ENCODE measurements at regions not wholly inside any gene's neighbourhood (a gene's known extent, or its start where the extent isn't known, plus 50 kb on each side); places are given as distances from the start of the nearest gene placed in this dataset.

DNA sequence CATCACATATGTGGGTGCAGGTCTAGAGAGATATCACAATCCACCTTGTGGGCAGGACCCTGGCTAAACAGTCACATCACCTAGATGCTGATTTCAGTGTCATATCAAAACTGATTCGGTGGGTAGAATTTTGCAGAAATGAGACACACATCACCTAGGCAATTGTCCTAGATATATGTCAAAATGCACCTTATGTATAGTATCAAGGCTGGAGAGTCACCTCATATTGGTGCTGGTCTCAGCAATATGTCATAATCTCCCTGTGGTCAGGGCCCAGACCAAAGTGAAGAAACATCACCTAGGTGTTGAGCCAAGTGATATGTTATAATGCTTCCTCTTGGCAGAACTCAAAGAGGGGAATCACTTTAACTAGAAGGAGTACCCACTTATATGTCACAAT is 905.0 kb upstream of the AMELY start:
- Histone ChIP-seq H3K36me3 (ENCODE audit: insufficient read depth, low read length) (no peaks in the 10 kb centered on the region), H3K27ac (ENCODE audit: low read depth in 1 of 2, low read length in 2 of 2) (no peak overlapping the region), H3K4me3 (ENCODE audit: low read length) (no peak overlapping the region), H3K27me3 (ENCODE audit: control insufficient read depth in 1 of 2, insufficient read depth in 2 of 2, low read length in 2 of 2) (no peaks in the 10 kb centered on the region), H3K9me3 (ENCODE audit: control insufficient read depth in 1 of 2, insufficient read depth in 1 of 2, low read length in 2 of 2) (no peaks in the 10 kb centered on the region), H3K4me1 (ENCODE audit: insufficient read depth, low read length) (no peaks in the 10 kb centered on the region)
- TF ChIP-seq, protein P1, sequence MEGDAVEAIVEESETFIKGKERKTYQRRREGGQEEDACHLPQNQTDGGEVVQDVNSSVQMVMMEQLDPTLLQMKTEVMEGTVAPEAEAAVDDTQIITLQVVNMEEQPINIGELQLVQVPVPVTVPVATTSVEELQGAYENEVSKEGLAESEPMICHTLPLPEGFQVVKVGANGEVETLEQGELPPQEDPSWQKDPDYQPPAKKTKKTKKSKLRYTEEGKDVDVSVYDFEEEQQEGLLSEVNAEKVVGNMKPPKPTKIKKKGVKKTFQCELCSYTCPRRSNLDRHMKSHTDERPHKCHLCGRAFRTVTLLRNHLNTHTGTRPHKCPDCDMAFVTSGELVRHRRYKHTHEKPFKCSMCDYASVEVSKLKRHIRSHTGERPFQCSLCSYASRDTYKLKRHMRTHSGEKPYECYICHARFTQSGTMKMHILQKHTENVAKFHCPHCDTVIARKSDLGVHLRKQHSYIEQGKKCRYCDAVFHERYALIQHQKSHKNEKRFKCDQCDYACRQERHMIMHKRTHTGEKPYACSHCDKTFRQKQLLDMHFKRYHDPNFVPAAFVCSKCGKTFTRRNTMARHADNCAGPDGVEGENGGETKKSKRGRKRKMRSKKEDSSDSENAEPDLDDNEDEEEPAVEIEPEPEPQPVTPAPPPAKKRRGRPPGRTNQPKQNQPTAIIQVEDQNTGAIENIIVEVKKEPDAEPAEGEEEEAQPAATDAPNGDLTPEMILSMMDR (IDR thresholded peaks at IDR 0.05), result no peak
- ChIA-PET CTCF (no interaction called here), POLR2A (no interaction called here)
- Mint-ChIP-seq H3K27ac (no peak overlapping the region), H3K4me3 (no peak overlapping the region), H3K9me3 (no peaks in the 10 kb centered on the region), H3K27me3 (no peaks in the 10 kb centered on the region), H3K4me1 (ENCODE audit: low read depth) (no peaks in the 10 kb centered on the region), H3K36me3 (ENCODE audit: low read depth) (no peaks in the 10 kb centered on the region)
- no peak for ATAC-seq (ENCODE audit: poor library complexity)
- DNase-seq, result no peak
- intact Hi-C loops (cut with DNase I, micrococcal nuclease), result no loop called here

DNA sequence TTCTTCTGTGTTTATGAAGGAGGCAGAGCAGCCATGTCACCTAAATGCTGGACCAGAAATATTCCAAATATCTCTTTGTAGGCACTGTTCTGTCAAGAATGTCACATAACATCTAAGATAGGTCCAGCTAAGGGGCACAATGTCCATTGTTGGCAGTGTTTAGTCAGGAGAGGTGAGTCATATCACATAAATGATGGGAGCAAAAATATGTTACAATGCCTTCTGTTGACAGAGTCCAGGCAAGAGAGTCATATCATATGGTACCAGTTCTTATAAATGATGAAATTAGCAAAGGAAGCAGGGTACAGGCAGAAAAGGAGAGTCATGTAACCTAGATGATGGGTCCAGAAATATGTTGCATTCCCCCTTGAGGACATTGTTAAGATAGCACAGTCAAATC is 904.4 kb upstream of the AMELY start:
- H3K4me3 ChIP-seq (ENCODE audit: low read length), result no peak overlapping the region
- H3K9me3 ChIP-seq (ENCODE audit: control insufficient read depth in 1 of 2, insufficient read depth in 1 of 2, low read length in 2 of 2), result no peaks in the 10 kb centered on the region
- Mint-ChIP-seq H3K4me1 (ENCODE audit: low read depth) (no peaks in the 10 kb centered on the region), H3K27ac (no peak overlapping the region), H3K9me3 (no peaks in the 10 kb centered on the region), H3K4me3 (no peak overlapping the region), H3K36me3 (ENCODE audit: low read depth) (no peaks in the 10 kb centered on the region), H3K27me3 (no peaks in the 10 kb centered on the region)
- no peak overlapping the region for H3K27ac ChIP-seq (ENCODE audit: low read depth in 1 of 2, low read length in 2 of 2)
- H3K27me3 ChIP-seq (ENCODE audit: control insufficient read depth in 1 of 2, insufficient read depth in 2 of 2, low read length in 2 of 2), result no peaks in the 10 kb centered on the region
- no peaks in the 10 kb centered on the region for H3K36me3 ChIP-seq (ENCODE audit: insufficient read depth, low read length)
- H3K4me1 ChIP-seq (ENCODE audit: insufficient read depth, low read length), result no peaks in the 10 kb centered on the region
- ChIA-PET POLR2A (no interaction called here), CTCF (no interaction called here)
- TF ChIP-seq, protein P1 (IDR thresholded peaks at IDR 0.05), result no peak
- no peak for DNase-seq
- intact Hi-C loops (cut with DNase I, micrococcal nuclease), result no loop called here
- no peak for ATAC-seq (ENCODE audit: poor library complexity)

DNA sequence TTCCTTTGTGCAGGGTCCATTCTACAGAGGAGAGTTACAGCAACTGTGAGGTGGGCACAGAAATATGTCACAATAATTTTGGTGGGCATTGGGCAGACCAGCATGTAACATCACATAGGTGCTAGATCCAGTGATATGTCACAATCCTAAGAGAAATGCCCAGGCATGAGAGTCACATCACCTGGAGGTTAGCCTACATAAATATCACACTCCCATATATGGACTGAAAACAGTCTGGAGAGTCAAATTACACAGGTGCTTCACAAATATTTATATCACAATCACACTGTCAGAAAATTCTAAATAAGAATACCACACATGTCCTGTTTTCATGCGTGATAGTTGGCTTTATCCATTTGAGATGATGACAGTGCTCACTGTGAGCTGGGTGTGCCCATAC is 903.7 kb upstream of the AMELY start:
- CTCF ChIA-PET, result no interaction called here

More for the DNA sequence above, 903.7 kb upstream of the AMELY start:
- no peak for ATAC-seq (ENCODE audit: poor library complexity)
- no peaks in the 10 kb centered on the region for H3K4me1 ChIP-seq (ENCODE audit: insufficient read depth, low read length)
- H3K4me1 Mint-ChIP-seq (ENCODE audit: low read depth), result no peaks in the 10 kb centered on the region
- H3K27me3 ChIP-seq (ENCODE audit: control insufficient read depth in 1 of 2, insufficient read depth in 2 of 2, low read length in 2 of 2), result no peaks in the 10 kb centered on the region
- intact Hi-C loops (cut with DNase I, micrococcal nuclease), result no loop called here
- no peak overlapping the region for H3K4me3 ChIP-seq (ENCODE audit: low read length)
- no peak overlapping the region for H3K27ac ChIP-seq (ENCODE audit: low read depth in 1 of 2, low read length in 2 of 2)
- TF ChIP-seq, protein P1 (IDR thresholded peaks at IDR 0.05), result no peak
- no peak overlapping the region for H3K4me3 Mint-ChIP-seq
- no peaks in the 10 kb centered on the region for H3K27me3 Mint-ChIP-seq
- POLR2A ChIA-PET, result no interaction called here
- H3K36me3 Mint-ChIP-seq (ENCODE audit: low read depth), result no peaks in the 10 kb centered on the region
- no peak for DNase-seq
- no peaks in the 10 kb centered on the region for H3K9me3 Mint-ChIP-seq
- no peaks in the 10 kb centered on the region for H3K9me3 ChIP-seq (ENCODE audit: control insufficient read depth in 1 of 2, insufficient read depth in 1 of 2, low read length in 2 of 2)
- H3K27ac Mint-ChIP-seq, result no peak overlapping the region
- no peaks in the 10 kb centered on the region for H3K36me3 ChIP-seq (ENCODE audit: insufficient read depth, low read length)

Measured in CD4-positive, alpha-beta T cell (primary cell).